Erythroblast (primary cell): ENCODE measurements at regions not wholly inside any gene's neighbourhood (a gene's known extent, or its start where the extent isn't known, plus 50 kb on each side); places are given as distances from the start of the nearest gene placed in this dataset.

Source experiments
- GATA1 ChIP-seq: IDR thresholded peaks from 2 replicates; pipeline ENCODE4 v1.6.1; 2011; ENCODE audit warnings: low read depth, mild to moderate bottlenecking, control low read depth, low read length, moderate library complexity
- POLR2A ChIP-seq: IDR thresholded peaks from 2 replicates; pipeline ENCODE4 v1.6.1; 2011; ENCODE audit warnings: mild to moderate bottlenecking, low read length

DNA sequence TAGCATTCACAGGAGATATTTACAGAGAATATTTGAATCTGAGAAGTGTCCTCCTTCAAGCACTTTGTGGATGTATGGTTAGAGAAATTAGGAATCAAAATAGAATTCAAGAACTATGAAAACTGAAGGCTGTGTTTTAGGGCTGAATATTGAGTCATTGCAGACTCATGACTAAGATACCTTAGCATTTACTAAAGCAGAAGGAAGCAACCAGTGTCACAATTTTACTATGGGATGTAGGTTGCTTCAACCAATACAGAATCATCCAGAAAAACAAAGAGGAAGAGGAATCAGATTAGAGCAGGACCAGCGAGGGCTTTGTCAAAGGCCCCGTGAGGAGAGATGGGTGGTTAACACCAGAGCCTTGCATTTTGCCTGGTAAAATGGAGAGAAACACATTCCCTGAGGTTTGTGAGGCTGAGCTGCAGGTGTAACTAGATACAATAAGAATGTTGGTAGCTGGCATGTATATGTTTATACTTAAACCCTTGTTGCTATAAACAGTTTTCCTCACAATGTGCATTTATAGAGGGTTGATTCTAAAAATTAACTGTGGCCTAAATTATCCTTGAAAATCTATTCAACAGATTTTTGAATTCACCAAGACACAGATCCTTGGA, 518.1 kb downstream of the AGTPBP1 start:
- TF ChIP-seq POLR2A: no peak
- TF ChIP-seq GATA1: no peak
